GM23338 (cell line): ENCODE measurements at regions not wholly inside any gene's neighbourhood (a gene's known extent, or its start where the extent isn't known, plus 50 kb on each side); places are given as distances from the start of the nearest gene placed in this dataset.

ENCODE experiments used
- ATAC-seq: fragments of 200-7000 bp; cut with Tn5 transposase; 3 replicates; pipeline ENCODE4 v1.9.1; 2020
- DNase-seq: peaks from one replicate; pipeline ENCODE4 v3.0.0-alpha.2; 2015; ENCODE audit warnings: low spot score
- H2AFZ ChIP-seq: fragments of 200-600 bp; sonication (generic); 2 replicates; pipeline ENCODE4 v1.8.0; 2016; ENCODE audit warnings: antibody characterized with exemption, mild to moderate bottlenecking, moderate library complexity
- H3F3A ChIP-seq: fragments of 200-600 bp; sonication (generic); replicated peaks from 2 replicates; pipeline ENCODE4 v1.8.0; 2017; ENCODE audit warnings: antibody characterized with exemption, mixed run types, low read depth
- H3K27ac ChIP-seq: fragments of 200-600 bp; sonication (generic); 2 replicates; pipeline ENCODE4 v1.6.1; 2016; ENCODE audit warnings: low read depth
- H3K27me3 ChIP-seq: fragments of 200-600 bp; sonication (generic); 2 replicates; pipeline ENCODE4 v1.8.0; 2016; ENCODE audit warnings: mild to moderate bottlenecking, mixed run types, moderate library complexity; ENCODE audit not compliant: insufficient read depth
- H3K36me3 ChIP-seq: fragments of 200-600 bp; sonication (generic); 2 replicates; pipeline ENCODE4 v1.8.0; 2016; ENCODE audit warnings: mild to moderate bottlenecking; ENCODE audit not compliant: insufficient read depth
- H3K4me1 ChIP-seq: fragments of 200-600 bp; sonication (generic); 2 replicates; pipeline ENCODE4 v1.8.0; 2016; ENCODE audit warnings: mild to moderate bottlenecking, moderate library complexity; ENCODE audit not compliant: insufficient read depth
- H3K4me2 ChIP-seq: fragments of 200-600 bp; sonication (generic); 2 replicates; pipeline ENCODE4 v1.7.1; 2017; ENCODE audit warnings: mixed run types
- H3K4me3 ChIP-seq: fragments of 200-600 bp; sonication (generic); 2 replicates; pipeline ENCODE4 v1.6.1; 2016; ENCODE audit warnings: mixed run types
- H3K79me2 ChIP-seq: fragments of 200-600 bp; sonication (generic); replicated peaks from 2 replicates; pipeline ENCODE4 v1.8.0; 2017; ENCODE audit warnings: mild to moderate bottlenecking; ENCODE audit not compliant: insufficient read depth
- H3K9me2 ChIP-seq: fragments of 200-600 bp; sonication (generic); 2 replicates; pipeline ENCODE4 v1.8.0; 2017; ENCODE audit not compliant: insufficient read depth
- H4K20me1 ChIP-seq: fragments of 200-600 bp; sonication (generic); replicated peaks from 2 replicates; pipeline ENCODE4 v1.8.0; 2017; ENCODE audit warnings: mild to moderate bottlenecking; ENCODE audit not compliant: insufficient read depth
- H3K27ac Mint-ChIP-seq: 2 replicates; pipeline ENCODE4 v1.8.0; 2020; ENCODE audit warnings: inconsistent platforms, mild to moderate bottlenecking, moderate library complexity, mixed read lengths
- H3K27me3 Mint-ChIP-seq: 3 replicates; pipeline ENCODE4 v1.8.0; 2022; ENCODE audit warnings: low read depth, mild to moderate bottlenecking, moderate library complexity, mixed read lengths, inconsistent platforms; ENCODE audit not compliant: insufficient read depth, poor library complexity
- H3K36me3 Mint-ChIP-seq: 3 replicates; pipeline ENCODE4 v1.8.0; 2021; ENCODE audit warnings: low read depth, mild to moderate bottlenecking, inconsistent platforms, moderate library complexity, mixed read lengths
- H3K4me1 Mint-ChIP-seq: 3 replicates; pipeline ENCODE4 v1.8.0; 2020; ENCODE audit warnings: mild to moderate bottlenecking, inconsistent platforms, mixed read lengths
- H3K4me3 Mint-ChIP-seq: 3 replicates; pipeline ENCODE4 v1.8.0; 2021; ENCODE audit warnings: moderate library complexity, mild to moderate bottlenecking, inconsistent platforms, mixed read lengths
- H3K9me3 Mint-ChIP-seq: 3 replicates; pipeline ENCODE4 v1.8.0; 2020; ENCODE audit warnings: moderate library complexity, mild to moderate bottlenecking, inconsistent platforms, mixed read lengths
- CTCF ChIP-seq, 2 experiments: fragments of 200-600 bp in 1 of 2; sonication (generic) in 1 of 2; conservative IDR thresholded peaks; 2 replicates each; pipeline versions ENCODE4 v1.5.1 to v1.6.1; 2016 to 2017; ENCODE audit warnings: antibody characterized with exemption in 2 of 2, low read depth in 2 of 2, mild to moderate bottlenecking in 2 of 2, moderate library complexity in 1 of 2
- ETS1 ChIP-seq: IDR thresholded peaks from 2 replicates; pipeline ENCODE4 v1.6.1; 2016; ENCODE audit warnings: antibody characterized with exemption
- EZH2phosphoT487 ChIP-seq: fragments of 200-600 bp; sonication (generic); IDR thresholded peaks from one replicate; pipeline ENCODE4 v1.8.1; 2018; ENCODE audit warnings: antibody characterized with exemption; ENCODE audit not compliant: unreplicated experiment
- JUNB ChIP-seq: IDR thresholded peaks from one replicate; pipeline ENCODE4 v1.6.1; 2016; ENCODE audit warnings: antibody characterized with exemption; ENCODE audit not compliant: unreplicated experiment
- NANOG ChIP-seq: IDR thresholded peaks from 2 replicates; pipeline ENCODE4 v1.6.1; 2016; ENCODE audit warnings: antibody characterized with exemption, borderline replicate concordance
- POLR2AphosphoS5 ChIP-seq: IDR thresholded peaks from 2 replicates; pipeline ENCODE4 v1.6.1; 2016; ENCODE audit warnings: antibody characterized with exemption, low read depth
- STAT1 ChIP-seq: IDR thresholded peaks from one replicate; pipeline ENCODE4 v1.6.1; 2016; ENCODE audit warnings: antibody characterized with exemption; ENCODE audit not compliant: unreplicated experiment
- ZNF114 ChIP-seq: fragments of 250-450 bp; sonication (Bioruptor Pico); IDR thresholded peaks from 2 replicates; pipeline ENCODE4 v1.5.0; 2020; ENCODE audit warnings: mild to moderate bottlenecking, moderate library complexity
- ZNF331 ChIP-seq: fragments of 250-450 bp; sonication (Bioruptor Pico); IDR thresholded peaks from 2 replicates; pipeline ENCODE4 v1.5.0; 2020; ENCODE audit warnings: low read depth, mild to moderate bottlenecking, moderate library complexity
- ZNF462 ChIP-seq: fragments of 250-450 bp; sonication (Bioruptor Pico); IDR thresholded peaks from 2 replicates; pipeline ENCODE4 v1.5.0; 2020; ENCODE audit warnings: mild to moderate bottlenecking, moderate library complexity
- TF ChIP-seq, protein P1 (sequence below): IDR thresholded peaks from one replicate; pipeline ENCODE4 v1.6.1; 2018; ENCODE audit warnings: antibody characterized with exemption; ENCODE audit not compliant: unreplicated experiment

DNA sequence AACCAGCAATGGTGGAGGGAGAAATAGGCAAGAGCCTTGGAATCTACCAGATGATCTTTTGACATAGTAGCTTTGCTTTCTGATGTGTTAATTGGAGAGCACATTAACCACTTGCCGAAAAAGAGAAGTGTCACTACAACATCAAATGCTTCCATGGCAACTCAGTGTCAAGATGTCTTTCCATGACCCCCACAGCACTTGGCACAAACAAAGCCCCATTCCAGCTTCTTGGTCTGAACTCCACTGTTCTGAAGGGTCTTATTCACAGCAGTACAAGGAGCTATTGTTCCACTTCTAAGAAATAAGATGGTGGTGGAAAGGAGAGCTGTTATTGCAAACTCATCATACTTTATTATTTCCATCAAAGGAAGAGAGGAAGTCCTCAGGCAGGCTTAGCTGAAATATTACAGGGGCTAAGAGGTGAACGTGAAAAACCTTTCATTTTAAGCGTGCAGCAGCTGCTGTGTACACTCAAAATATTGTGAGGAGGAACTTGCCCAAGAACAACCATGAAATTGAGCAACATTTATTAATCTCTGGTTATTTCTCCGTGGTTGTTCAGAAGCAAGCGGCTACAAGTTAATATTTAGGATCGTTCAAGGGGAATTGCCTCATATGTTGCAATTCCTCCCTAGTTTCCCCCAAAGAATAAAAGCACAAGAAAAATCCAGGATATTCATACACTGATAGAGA lies 354.8 kb upstream of the CELF2 start (continued):
- TF ChIP-seq ETS1 = no peak
- TF ChIP-seq EZH2phosphoT487 = no peak

DNA sequence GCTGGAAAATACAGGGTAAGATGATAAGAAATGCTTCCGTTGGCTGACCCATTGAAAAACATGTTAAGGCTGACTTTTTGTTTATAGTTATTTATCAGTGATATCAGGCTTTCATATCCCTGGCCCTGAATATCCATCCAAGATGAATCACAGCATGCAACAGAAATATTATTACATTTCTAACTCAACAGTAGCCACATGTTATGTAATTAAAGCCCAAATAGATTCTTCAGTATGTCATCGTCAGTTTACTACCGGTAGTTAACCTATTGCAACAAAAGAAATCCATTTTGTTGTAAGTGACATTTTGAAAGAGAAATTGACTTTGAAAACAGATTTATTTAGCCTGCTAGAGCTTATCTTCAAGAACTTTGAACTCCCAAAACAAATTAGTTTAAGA lies 354.1 kb upstream of the CELF2 start:
- no peaks in the 10 kb centered on the region for H3K27me3 ChIP-seq
- no peak overlapping the region for H3K27ac Mint-ChIP-seq
- ATAC-seq = no peak
- no peak for TF ChIP-seq JUNB
- no peak for TF ChIP-seq ZNF114 (CRISPR knock-in tag)
- no peak for TF ChIP-seq STAT1
- no peak for TF ChIP-seq NANOG
- TF ChIP-seq ETS1 = no peak
- no peak for TF ChIP-seq CTCF (conservative IDR thresholded peaks at IDR 0.05; ENCODE audit: low read depth in 2 of 2)
- TF ChIP-seq POLR2AphosphoS5 = no peak
- no peak for TF ChIP-seq ZNF462
- TF ChIP-seq, protein P1, sequence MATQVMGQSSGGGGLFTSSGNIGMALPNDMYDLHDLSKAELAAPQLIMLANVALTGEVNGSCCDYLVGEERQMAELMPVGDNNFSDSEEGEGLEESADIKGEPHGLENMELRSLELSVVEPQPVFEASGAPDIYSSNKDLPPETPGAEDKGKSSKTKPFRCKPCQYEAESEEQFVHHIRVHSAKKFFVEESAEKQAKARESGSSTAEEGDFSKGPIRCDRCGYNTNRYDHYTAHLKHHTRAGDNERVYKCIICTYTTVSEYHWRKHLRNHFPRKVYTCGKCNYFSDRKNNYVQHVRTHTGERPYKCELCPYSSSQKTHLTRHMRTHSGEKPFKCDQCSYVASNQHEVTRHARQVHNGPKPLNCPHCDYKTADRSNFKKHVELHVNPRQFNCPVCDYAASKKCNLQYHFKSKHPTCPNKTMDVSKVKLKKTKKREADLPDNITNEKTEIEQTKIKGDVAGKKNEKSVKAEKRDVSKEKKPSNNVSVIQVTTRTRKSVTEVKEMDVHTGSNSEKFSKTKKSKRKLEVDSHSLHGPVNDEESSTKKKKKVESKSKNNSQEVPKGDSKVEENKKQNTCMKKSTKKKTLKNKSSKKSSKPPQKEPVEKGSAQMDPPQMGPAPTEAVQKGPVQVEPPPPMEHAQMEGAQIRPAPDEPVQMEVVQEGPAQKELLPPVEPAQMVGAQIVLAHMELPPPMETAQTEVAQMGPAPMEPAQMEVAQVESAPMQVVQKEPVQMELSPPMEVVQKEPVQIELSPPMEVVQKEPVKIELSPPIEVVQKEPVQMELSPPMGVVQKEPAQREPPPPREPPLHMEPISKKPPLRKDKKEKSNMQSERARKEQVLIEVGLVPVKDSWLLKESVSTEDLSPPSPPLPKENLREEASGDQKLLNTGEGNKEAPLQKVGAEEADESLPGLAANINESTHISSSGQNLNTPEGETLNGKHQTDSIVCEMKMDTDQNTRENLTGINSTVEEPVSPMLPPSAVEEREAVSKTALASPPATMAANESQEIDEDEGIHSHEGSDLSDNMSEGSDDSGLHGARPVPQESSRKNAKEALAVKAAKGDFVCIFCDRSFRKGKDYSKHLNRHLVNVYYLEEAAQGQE = no peak
- TF ChIP-seq EZH2phosphoT487 = no peak
- TF ChIP-seq ZNF331 (CRISPR knock-in tag) = no peak

More for the DNA sequence above, 354.1 kb upstream of the CELF2 start:
- Mint-ChIP-seq H3K27me3 (peaks cover 6% of the 10 kb centered on the region), H3K36me3 (peaks cover 4% of the 10 kb centered on the region; the same call in 1 of the 3 replicates), H3K4me1 (no peaks in the 10 kb centered on the region), H3K4me3 (no peak overlapping the region), H3K9me3 (peaks cover 3% of the 10 kb centered on the region; the same call in 2 of the 3 replicates)
- Histone ChIP-seq H3K36me3 (no peaks in the 10 kb centered on the region), H3K27ac (no peak overlapping the region), H3F3A (no peaks in the 10 kb centered on the region), H3K79me2 (no peaks in the 10 kb centered on the region), H3K4me2 (no peak overlapping the region), H4K20me1 (no peaks in the 10 kb centered on the region), H3K9me2 (no peaks in the 10 kb centered on the region), H3K4me3 (no peak overlapping the region), H3K4me1 (no peaks in the 10 kb centered on the region), H2AFZ (no peak overlapping the region)
- no peak for DNase-seq
